ENCODE measurements at regions not wholly inside any gene's neighbourhood (a gene's known extent, or its start where the extent isn't known, plus 50 kb on each side); places are given as distances from the start of the nearest gene placed in this dataset.

DNA sequence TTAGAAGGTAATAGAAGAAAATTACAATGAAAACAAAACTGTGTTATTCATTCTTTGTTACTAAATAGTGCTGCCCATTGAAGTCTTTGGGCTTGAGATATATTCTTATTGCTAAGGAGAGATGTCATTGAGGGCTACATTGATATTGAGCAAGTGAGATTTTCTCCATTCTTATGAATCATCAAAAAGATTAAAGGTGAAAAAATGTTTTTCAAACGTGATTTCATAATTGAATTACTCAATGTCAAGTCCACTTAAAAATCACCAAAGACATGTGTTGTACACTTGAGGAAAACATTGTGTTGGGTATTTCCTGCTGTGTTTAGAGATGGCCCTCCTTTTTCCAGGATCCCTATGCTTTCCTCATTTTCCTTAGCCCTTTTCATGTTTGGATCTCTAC, 448.1 kb downstream of the NFIB start:
- TF ChIP-seq HDAC2 (IDR thresholded peaks at IDR 0.05) (no peak), REST (IDR thresholded peaks at IDR 0.05) (no peak), POLR2A (IDR thresholded peaks at IDR 0.05; ENCODE audit: low read length) (no peak)
- TF ChIP-seq, protein P1, sequence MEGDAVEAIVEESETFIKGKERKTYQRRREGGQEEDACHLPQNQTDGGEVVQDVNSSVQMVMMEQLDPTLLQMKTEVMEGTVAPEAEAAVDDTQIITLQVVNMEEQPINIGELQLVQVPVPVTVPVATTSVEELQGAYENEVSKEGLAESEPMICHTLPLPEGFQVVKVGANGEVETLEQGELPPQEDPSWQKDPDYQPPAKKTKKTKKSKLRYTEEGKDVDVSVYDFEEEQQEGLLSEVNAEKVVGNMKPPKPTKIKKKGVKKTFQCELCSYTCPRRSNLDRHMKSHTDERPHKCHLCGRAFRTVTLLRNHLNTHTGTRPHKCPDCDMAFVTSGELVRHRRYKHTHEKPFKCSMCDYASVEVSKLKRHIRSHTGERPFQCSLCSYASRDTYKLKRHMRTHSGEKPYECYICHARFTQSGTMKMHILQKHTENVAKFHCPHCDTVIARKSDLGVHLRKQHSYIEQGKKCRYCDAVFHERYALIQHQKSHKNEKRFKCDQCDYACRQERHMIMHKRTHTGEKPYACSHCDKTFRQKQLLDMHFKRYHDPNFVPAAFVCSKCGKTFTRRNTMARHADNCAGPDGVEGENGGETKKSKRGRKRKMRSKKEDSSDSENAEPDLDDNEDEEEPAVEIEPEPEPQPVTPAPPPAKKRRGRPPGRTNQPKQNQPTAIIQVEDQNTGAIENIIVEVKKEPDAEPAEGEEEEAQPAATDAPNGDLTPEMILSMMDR (IDR thresholded peaks at IDR 0.05) = no peak

Data from A549 (cell line).